IPS DF 4.7 (cell line): ENCODE measurements at regions not wholly inside any gene's neighbourhood (a gene's known extent, or its start where the extent isn't known, plus 50 kb on each side); places are given as distances from the start of the nearest gene placed in this dataset.
"Not testable (repeated sequence)": the region's sequence is repeated elsewhere in the genome, so short reads cannot be mapped to it uniquely, and the experiment has no call there.

Source experiments
- DNase-seq: peaks from one replicate; pipeline ENCODE4 v3.0.0-alpha.2; 2013; ENCODE audit warnings: low spot score; ENCODE audit errors: extremely low read depth

DNA sequence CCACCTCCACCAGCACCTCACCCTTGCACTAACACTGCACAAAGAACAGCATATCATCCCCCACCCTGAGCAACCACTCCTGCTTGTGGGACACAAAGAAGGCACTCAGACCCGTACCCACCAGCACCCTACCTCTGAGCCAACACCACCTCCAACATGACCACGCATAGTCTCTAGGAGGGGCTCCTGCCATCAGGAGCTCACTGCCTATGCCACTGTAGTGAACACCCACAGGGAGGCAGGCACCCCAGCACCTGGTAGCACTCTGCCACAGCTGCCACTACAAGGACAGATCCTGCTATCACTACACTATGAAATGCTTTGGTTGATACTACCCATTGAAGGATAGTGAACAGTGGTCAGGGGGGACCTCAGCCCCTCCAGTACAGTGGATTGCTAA, 395.6 kb upstream of the GRAMD2B start:
- no peak for DNase-seq

DNA sequence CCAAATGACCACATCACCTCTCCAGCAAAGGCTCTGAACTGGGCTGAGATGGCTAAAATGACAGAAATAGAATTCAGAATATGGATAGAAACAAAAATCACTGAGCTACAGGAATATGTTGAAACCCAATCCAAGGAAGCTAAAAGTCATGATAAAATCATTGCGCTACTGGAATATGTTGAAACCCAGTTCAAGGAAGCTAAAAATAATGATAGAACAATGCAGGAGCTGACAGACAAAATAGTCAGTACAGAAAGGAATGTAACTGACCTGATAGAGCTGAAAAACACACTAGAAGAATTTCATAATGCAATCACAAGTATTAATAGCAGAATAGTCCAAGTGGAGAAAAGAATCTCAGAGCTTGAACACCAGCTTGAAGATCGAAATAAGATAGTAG, 394.9 kb upstream of the GRAMD2B start:
- no peak for DNase-seq

DNA sequence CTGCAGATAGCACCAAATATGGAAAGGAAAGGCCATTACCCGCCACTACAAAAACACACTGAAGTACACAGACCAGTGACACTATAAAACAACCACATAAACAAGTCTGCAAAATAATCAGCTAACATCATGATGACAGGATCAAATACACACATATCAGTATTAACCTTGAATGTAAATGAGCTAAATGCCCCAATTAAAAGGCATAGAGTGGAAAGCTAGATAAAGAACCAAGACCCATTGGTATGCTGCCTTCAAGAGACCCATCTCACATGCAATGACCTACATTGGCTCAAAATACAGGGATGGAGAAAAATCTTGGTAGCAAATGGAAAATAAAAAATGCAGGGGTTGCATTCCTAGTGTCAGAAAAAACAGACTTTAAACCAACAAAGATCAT, 393.9 kb upstream of the GRAMD2B start:
- not testable (repeated sequence) for DNase-seq

DNA sequence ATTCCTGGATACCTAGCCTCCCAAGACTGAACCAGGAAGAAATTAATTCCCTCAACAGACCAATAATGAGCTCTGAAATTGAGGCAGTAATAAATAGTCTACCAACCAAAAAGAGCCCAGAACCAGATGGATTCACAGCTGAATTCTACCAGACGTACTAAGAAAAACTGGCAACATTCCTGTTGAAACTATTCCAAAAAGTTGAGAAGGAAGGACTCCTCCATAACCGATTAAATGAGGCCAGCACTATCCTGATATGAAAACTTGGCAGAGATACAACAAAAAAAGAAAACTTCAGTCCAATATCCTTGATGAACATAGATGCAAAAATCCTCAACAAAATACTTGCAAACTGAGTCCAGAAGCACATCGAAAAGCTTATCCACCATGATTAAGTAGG, 392.5 kb upstream of the GRAMD2B start:
- no peak for DNase-seq

DNA sequence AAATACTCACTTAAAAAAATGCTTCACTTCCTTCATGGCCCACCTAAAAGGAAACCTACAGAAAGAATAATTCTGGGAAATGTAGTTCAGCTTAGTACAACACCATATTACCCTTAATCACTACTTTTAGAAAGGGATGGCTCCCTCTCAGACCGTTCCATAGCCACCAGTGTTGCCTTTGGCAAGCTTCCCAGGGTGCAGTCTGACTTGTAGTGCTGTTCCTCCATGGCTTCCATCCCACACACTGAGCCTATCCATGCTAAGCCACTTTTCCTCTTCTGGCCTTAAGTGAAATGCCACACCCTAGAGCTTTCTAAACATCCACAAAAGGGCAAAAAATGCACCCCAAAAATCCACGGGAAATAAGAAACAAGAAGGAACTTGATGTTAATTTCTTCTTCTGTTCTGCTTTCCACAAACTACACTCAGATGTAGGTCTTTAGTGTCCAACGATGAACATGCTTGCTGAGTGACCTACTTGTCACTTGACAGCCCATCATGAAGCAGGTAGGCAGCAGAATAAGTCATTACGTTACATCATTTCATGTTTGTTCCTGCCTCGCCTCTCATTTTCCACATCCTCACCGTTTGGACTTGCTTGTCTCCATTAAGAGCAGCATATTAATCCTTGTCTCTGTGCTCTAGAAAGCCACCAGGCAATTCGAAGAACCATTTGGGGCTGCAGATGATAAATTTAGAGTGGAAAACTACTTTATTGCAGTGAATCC, 391.1 kb upstream of the GRAMD2B start:
- no peak for DNase-seq

DNA sequence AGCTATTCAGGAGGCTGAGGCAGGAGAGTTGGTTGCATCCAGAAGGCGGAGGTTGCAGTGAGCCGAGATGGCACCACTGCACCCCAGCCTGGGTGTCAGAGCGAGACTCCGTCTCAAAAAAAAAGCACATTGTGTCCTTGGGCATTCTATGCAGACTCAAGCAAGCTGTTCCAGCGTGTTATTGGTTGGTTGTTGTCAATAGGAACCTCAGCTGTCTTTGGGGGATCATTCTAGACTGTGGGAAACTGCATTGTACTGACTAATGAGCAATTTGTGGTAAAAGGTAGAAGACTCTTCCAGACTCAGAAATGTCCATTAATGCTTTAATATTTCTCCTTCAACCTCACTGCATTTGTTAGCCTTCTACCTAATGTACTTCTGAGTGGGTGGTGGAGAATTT, 379.5 kb upstream of the GRAMD2B start:
- no peak for DNase-seq

DNA sequence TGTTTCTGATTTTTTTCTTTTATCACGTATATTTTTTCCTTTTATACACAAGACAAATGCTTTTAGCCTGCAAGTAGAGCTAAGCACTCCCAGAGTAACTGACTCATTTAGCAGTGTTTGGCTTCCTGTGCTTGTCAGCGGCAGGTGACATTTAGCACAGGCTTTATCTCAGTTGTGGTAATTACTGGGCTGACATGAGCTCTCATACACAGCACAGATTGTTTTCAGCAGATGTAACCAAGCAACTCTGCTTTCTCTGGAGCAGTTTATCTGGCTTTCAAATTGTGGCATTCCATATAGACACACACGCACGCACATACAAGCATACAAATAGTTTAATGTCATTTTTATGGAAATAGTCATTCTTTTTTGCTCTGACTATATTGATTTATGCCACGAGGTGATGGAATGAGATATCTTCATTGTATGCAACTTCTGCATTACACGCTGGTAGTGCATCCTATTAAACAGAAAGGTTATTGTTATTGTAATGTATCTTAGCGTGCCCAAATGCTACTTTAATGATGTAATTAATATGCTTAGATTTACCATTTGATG, 379.0 kb upstream of the GRAMD2B start:
- DNase-seq = no peak

DNA sequence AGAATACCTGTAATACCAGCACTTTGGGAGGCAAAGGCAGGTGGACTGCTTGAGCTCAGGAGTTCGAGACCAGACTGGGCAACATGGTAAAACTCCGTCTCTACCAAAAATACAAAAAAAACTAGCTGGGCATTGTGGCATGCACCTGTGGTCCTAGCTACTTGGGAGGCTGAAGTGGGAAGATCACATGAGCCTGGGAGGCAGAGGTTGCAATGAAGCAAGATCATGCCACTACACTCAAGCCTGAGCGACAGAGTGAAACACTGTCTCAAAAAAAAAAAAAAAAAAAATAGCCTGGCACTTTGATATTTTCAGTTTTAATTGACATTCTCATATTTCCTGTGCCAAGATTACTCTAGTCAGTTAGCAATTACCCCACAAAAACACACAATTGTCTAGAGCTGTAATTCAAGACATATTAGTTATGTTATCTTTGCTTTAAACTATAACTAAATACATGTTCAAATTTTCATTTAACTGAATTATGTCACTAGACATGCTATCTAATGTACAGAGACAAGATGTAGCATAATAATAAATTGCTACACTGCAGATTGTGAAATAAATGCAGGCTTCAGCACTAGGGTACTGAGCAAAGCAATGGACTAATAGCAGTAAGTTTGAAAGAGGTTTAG, 378.2 kb upstream of the GRAMD2B start:
- no peak for DNase-seq

DNA sequence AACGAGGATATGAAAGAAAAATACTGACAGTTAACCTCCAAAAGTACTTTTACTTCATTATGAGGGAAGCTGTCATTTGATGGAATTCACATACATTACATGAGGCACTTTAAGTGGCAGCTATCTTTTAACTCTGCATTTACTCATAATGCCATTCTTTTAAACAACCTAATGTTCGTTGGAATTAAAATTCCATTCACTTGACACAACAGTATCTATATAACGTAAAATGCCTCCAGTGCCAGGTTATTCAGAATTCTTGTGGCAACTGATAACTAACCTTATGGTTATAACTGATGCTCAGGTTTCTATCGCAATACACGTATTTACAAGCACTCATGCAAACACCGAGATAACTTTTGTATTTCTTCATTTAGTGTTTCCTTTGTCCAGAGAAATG, 376.9 kb upstream of the GRAMD2B start:
- no peak for DNase-seq

DNA sequence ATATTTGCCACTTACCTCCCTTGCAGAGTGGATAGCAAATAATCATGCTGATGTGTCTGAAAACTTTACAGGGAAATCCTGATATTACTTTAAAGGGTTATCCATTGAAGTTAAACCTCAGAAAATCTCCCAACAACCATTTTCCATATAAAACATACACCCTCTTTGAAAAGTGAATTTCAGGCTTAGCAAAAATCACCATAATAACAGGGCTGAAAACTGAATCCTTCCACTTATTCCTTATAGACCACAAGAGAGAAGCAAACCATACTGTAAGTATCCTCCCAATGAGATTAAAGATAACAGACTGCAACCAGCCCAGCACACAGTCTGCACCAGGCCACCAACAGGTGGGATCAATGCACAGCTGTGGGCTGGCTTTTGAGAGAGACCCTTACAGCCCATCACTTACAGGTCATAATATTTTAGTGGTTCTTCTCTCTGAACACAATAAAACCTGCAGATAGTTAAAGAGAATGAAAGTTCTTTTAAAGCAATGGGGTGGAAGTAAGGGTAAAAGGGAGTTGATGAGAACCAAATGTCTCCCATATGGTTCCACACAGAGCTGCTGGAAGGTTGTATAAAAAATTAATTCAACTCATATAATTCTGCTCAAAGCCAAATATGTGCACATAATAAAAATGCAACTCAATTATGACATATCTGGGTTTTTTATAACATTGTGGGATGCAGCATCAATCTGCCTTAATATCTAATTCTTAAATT, 376.2 kb upstream of the GRAMD2B start:
- no peak for DNase-seq

DNA sequence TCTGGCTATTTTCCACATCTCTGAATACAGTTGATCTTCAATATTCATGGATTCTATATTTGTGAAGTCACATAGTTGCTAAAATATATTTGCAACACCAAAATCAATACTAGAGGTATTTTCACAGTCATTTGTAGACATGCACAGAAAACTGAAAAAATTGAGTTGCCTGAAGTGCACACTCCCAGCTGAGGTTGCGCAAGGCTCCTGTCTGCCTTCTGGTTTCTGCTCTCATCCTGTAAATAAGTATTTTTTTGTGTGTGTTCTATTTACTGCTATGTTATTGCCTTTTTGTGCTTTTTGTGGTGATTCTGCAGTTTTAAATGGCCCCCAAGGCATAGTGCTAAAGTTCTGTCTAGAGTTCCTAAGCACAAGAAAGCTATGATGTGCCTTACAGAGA, 371.1 kb upstream of the GRAMD2B start:
- DNase-seq = no peak

DNA sequence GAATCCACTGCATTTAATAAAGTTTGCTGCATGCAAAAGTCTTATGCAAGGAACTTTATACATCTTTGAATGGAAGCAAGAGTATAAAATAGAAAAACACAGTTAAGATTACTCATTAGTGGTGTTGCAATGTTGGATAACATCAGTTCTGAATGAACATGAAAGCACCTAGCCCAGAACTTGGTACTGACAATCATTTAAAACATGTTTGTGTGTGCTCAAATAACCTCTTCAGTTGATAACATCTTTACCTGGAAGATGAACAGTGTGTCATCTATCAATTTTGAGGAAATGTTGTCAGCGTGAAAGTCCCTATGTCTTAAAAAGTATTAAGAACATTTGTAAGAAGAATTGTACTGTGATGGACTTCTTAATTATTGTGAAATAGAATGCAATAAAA, 370.4 kb upstream of the GRAMD2B start:
- DNase-seq = no peak

DNA sequence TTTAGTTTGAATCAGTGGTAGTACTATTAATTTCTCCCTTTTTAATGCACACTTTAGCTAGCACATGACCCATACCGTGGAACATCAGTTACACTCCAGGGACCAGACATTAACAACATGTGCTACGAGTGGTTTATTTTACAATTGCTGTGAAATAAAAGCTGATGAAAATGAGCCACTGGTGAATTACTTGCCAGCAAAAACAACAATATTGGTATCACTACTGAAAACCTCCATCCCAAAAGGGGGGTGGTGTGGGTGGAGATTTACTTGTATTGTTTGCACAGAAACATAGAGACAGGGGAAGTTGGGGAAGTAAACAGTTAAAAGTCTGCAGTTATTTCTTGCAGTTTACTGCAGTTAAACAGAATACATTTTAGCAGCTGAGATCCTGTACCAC, 369.6 kb upstream of the GRAMD2B start:
- DNase-seq = no peak

DNA sequence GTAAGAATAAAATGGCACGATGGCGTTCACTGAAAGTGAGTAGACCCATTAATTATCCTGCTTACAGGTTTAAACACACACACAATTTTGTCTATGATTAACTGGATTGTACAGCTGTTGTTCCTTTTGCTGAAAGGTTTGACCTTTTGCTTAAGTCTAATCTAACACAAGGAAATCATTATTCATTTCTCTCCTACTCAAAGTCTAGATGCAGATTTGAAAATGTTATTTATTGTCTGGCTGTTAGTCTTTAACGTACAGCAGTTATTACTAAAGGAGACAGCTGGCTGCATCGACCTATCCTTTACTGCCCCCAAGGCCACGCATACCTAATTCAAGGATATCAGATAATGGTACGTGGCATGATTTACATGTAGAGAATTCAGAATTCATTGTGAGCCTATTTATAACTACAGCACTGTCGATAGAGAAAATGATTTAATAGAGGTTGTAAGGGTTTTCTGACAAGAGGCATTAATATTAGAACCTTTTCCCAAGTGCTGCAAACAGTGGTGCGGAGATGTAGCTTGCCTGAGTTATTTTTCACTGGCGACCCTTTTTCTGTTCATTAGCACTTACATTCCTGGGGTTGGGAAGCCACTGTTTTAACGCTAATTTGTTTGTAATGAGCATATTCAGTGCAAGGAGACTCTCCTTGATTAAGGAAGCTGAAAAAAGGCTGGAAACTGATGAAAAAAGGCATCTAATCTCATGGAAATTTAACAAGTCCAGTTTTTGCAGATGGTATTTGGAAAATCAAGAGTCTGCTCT, 368.4 kb upstream of the GRAMD2B start:
- DNase-seq = no peak

DNA sequence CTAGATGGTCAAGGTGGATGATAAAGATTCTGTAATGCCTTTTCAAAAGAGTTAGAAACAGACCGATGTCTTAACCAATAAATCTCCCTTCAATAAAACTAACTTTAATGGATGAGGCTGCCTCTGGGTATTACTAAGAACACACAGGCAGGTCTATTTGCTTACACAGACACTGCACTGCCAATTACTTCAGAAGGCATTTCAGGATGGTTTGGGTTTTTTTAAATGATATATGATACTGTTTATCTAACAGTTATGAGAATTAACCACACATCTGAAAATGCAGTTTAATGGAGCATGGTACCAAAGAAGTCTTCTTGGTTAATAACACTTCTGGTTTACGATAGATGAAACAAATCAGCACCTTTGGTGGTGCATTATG, 367.9 kb upstream of the GRAMD2B start:
- no peak for DNase-seq

DNA sequence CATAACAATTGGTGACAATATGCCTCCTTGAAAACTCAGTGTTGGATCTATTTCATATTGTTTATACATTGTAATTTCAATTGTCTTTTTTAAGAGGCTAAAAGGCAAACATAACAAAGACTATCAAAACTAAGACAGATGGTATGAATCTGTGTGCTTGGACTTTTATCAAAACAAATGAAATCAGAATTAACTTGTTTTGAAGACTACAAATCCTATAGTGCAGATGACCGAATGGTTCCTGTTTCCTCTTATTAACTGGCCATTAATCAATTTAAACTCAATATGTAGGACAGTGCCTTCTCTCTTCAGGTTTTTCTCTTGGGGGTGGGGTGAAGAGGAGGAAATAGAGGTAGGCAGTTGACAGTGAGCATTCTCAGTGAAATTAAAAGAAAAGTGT, 366.9 kb upstream of the GRAMD2B start:
- DNase-seq = no peak

DNA sequence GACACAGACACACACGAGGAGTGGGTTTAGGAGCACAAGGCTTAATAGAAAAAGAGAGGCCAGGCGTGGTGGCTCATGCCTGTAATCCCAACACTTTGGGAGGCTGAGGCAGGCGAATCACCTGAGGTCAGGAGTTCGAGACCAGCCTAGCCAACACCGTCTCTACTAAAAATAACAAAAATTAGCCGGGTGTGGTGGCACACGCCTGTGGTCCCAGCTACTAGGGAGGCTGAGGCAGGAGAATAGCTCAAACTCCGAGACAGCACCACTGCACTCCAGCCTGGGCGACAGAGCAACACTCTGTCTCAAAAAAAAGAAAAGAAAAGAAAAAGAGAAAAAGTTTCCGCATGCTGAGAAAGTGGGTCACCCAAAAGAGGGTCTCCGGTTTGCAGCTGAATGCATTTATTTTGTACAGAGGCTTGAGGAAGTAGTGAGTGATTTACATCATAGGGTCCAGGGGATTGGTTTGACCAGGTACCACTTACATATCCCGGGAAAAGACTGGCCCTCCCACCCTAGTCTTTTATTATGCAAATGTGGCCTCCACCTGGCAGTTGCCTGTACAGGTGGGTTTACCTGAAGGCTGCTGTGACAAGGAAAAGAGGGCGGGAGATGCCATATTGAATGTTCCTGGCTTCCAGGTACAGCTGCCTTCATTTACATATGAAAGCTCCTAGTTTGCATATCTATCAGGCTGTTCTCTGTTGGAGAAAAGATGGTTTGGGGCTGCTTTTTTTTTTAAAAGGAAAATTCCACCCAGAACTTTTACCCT, 366.2 kb upstream of the GRAMD2B start:
- peak; percentile 95 for DNase-seq

DNA sequence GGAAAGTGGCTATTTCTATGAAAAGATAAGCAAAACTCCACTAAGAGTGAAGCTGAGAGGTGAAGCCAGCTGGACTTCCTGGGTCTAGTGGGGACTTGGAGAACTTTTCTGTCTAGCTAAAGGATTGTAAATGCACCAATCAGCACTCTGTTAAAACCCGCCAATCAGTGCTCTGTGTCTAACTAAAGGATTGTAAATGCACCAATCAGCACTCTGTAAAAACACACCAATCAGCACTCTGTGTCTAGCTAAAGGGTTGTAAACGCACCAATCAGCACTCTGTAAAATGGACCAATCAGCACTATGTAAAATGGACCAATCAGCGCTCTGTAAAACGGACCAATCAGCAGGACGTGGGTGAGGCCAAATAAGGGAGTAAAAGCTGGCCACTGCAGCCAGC, 364.8 kb upstream of the GRAMD2B start:
- not testable (repeated sequence) for DNase-seq

DNA sequence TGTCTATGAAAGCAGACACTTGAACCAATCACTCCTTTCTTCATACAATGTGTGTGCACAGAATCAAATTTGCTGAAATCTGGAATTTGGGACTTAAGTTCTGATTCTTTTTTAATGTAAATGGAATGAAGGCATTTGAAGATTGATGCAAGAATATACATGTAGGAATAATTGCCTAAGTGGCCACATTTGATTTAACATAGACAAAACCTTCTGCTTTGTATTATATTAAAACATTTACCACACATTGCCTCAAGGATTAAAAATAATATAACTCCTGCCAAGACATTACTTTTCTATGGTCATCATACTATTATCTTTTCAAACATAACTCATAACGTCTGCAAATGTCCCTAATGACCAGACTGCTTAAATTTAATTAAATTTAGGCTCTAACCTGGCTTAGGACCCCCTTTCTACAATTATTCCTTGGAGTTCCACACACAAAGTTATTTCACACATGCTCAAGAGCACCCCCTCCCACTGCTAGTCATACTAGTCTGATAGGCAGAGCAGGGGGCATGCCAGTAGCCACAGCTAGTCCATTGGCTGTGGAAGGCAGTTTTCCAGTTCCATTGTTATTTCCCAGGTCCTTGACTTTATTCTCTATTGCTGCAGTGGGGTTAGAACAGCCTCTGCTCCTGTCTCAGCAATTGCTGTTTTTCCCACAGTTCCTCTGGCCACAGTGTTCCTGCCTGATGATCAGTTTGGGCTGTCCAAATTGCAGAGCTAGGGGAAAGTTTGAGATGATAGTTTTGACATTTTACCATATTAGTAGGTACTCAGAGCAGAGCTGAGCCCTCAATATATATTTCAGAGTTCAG, 360.6 kb upstream of the GRAMD2B start:
- no peak for DNase-seq

DNA sequence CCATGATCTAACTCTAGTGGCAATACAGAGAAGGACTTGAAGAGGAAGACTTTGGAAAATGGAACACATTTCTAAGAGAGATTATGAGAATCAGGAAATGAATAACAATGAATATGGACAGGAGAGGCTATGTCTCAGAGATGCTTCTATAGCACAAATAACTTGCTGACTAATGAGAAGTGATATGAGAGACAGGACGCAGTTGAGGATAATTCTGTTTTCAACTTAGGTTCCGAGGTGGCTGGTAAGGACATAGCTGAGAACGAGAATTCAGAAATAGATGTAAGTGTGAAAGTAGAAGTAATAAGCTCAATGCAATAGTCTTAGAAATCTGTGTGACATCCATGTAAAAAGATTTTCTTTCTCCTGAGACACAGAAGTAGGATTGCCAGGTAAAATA, 358.1 kb upstream of the GRAMD2B start:
- no peak for DNase-seq
